AG09319 (cell line): ENCODE measurements at regions not wholly inside any gene's neighbourhood (a gene's known extent, or its start where the extent isn't known, plus 50 kb on each side); places are given as distances from the start of the nearest gene placed in this dataset.

Experiments
- DNase-seq: peaks from one replicate; pipeline ENCODE4 v3.0.0-alpha.2; 2010; ENCODE audit warnings: low read depth; ENCODE audit errors: extremely low read depth
- CTCF ChIP-seq: IDR thresholded peaks from 2 replicates; pipeline ENCODE4 v1.5.1; 2011; ENCODE audit warnings: low read depth, mild to moderate bottlenecking, inconsistent platforms, low read length, moderate library complexity

DNA sequence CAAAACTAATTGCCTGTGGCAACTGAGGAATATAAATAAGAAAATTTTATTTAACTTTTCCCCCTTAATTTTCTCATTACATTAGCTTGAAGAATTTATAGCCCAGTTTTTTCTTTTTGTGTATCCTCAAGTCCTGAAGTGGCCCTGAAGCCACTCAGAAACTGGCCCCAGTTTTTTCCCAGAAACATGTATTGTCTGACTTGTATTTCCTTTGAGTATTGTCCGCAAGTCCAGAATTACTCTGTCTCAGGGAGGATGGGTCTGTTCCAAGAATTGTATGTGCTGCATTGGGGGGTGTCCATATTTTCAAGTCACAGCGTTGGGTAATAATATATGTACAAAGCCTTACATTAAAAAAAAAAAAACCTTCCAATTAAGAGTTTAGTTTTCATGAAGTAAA lies 149.7 kb upstream of the IL12A start:
- no peak for TF ChIP-seq CTCF

DNA sequence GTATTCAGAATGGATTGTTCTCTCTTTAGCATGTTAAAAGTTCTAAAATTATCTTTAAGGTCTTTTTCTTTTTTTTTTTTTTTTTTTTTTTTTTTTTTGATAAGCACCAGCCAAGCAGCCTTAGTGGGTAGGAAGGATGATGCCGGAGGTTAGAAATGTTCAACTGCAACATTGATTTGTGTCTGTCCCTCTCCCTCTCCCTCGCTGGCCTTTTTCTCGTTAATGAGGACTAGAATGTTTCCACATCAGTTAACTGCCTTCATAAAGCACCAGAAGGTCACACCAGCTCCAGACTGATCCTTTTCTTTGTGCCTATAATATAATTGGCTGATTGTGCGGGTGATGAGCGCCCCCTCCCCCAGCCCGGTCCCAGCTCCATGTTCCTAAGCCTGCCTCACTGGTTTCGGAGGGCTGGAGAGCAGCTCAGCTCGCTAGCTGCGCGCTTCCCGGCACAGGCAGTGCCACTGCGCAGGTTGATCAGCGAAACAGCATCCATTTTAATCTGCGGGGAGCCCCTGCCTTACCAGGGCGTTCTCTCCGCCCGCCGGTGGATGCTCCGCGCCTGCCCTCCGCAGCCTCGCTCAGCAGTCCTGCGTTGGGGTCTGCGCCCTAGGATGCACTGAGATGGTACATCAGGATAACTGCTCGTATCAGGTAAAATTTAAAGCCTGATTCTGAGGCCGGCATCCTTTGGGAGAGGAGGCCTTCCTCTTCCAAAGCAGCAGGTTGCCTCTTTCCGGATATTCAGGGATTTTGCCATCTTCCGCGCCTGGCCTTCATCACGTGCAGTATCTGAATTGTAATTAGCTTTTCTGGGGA lies 148.9 kb upstream of the IL12A start, which contains the start of gene SCHIP1:
Gene SCHIP1 (plus strand): TSS at position 301 of the 819 bp plus-strand sequence.
- DNase-seq, result no peak
- TF ChIP-seq CTCF, result no peak

More for the DNA sequence above, 149.7 kb upstream of the IL12A start:
- DNase-seq, result no peak

- TF ChIP-seq CTCF, result no peak
- no peak for DNase-seq
Observed at GRCh38 chr3:159840703-159841299, 147.8 kb upstream of the IL12A start.

DNA sequence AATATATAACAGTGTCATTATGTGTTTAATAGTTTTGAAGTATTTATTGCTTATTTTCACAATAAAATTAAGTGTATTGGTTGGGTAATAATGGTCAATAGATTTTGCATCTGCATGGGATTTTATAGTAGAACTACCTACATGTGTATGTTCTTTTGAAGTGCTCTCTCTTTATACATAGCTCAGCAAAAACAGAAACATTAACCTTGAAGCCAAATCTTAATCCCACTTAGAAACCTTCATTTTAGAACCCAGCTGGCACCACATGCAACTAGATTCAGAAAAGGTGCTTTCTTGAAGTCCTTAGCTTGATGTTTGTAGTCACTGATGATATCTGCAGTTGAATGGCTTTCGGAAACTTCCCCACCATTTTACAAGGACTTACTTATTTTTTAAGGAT lies 146.9 kb upstream of the IL12A start:
- no peak for DNase-seq
- TF ChIP-seq CTCF, result no peak

DNA sequence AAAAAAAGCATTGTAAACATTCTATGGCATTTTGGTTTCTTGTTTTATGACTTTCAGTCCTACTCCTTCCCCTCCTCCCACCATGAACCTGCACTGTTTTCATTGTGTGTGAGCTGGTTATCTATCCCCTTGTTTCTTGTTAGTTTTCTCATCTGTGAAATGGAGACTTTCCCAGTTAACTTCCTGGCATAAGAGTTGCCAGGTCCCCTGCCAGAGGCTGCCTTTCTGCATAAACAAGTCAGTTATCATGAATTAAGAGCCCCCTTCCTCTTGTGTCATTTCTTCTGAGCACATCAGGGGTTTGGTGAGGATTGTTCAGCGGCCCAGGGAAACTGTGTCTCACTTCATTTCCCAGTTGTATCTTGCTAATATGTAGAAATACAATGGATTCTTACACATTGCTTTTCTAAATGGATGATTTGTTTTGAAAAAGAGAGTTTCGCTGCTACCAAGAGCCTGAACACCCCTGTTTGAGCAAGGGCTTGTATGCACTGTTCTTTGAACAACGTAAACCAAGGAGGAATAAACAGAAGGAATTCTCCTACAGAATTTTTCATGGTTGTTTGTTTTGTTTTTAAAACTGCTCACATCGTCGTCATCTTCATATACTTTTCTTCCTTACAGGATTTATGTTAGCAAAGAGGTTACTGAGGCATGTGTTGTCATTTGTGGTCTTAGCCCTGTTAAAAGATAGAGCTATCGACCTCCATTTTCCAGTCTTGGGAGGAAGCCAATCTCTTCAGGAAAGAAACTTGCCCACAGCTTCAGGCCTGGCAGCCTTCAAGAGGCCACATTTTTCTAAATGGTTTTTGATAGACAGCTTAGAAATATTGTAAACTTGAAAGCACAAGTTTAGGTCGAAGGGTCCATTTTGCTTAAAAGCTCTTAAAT lies 144.6 kb upstream of the IL12A start:
- DNase-seq, result no peak
- TF ChIP-seq CTCF, result no peak

DNA sequence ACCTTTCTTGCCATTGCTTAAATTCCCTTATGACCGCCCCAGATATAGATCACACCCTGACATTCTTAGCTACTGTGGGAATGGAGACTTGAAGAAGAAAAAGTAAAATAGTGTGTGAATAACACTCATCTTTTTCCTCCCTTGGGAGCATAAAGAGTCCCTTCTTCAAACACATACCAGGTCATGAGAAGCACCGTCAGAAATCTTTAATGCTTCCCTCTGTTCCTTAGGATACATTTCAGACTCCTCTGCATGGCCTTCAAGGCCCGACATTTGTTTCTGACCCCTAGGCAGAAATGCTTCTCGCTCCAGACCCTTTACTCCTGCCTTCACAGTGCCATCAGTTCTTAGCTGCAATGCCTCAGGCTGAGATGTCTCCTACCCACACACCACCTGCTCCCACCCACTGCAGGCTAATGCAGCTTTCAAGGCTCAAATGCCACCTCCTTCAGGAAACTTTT lies 143.8 kb upstream of the IL12A start:
- no peak for TF ChIP-seq CTCF
- DNase-seq, result no peak
